ENCODE measurements at regions not wholly inside any gene's neighbourhood (a gene's known extent, or its start where the extent isn't known, plus 50 kb on each side); places are given as distances from the start of the nearest gene placed in this dataset.

GRCh38 chrX:13452283-13452682 is 117.1 kb upstream of the EGFL6 start:
- TF ChIP-seq REST (IDR thresholded peaks at IDR 0.05; ENCODE audit: borderline replicate concordance in 1 of 2, low read depth in 1 of 2, low read length in 2 of 2) (no peak), POLR2A (IDR thresholded peaks at IDR 0.05; ENCODE audit: insufficient read depth in 1 of 2, low read depth in 2 of 2, low read length in 2 of 2) (no peak), TCF12 (IDR thresholded peaks at IDR 0.05) (no peak), TCF12 (CRISPR knock-in tag; IDR thresholded peaks at IDR 0.05) (no peak), ZBTB7B (CRISPR knock-in tag; IDR thresholded peaks at IDR 0.05) (no peak), GMEB2 (CRISPR knock-in tag; IDR thresholded peaks at IDR 0.05; ENCODE audit: low read depth) (no peak), SMAD1 (CRISPR knock-in tag; IDR thresholded peaks at IDR 0.05; ENCODE audit: borderline replicate concordance, low read depth) (no peak), NFAT5 (CRISPR knock-in tag; IDR thresholded peaks at IDR 0.05) (no peak)

Measured in HepG2 (cell line).